ENCODE measurements at regions not wholly inside any gene's neighbourhood (a gene's known extent, or its start where the extent isn't known, plus 50 kb on each side); places are given as distances from the start of the nearest gene placed in this dataset.

DNA sequence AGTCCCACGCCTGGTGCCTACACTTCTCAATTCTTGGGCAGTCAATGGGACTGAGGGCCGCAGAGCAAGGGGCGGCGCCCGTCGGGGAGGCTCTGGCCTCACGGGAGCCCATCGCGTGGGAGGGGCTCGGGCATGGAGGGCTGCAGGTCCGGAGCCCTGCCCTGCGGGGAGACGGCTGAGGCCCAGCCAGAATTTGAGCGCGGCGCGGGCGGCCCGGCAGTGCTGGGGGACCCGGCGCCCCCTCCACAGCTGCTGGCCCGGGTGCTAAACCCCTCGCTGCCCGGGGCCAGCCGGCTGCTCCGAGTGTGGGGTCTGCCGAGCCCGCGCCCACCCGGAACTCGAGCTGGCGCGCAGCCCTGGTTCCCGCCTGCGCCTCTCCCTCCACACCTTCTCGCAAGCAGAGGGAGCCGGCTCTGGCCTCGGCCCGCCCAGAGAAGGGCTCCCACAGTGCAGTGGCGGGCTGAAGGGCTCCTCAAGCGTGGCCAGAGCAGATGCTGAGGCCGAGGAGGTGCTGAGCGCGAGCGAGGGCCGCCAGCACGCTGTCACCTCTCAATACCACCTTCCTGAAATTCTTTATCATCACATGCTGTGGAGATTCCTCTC is 58.5 kb downstream of the BAK1 start:
- TF ChIP-seq EP300 (IDR thresholded peaks at IDR 0.05) (no peak), POLR2AphosphoS5 (IDR thresholded peaks at IDR 0.05) (no peak), POLR2A (IDR thresholded peaks at IDR 0.05; ENCODE audit: low read depth) (no peak)
- TF ChIP-seq, protein P1, sequence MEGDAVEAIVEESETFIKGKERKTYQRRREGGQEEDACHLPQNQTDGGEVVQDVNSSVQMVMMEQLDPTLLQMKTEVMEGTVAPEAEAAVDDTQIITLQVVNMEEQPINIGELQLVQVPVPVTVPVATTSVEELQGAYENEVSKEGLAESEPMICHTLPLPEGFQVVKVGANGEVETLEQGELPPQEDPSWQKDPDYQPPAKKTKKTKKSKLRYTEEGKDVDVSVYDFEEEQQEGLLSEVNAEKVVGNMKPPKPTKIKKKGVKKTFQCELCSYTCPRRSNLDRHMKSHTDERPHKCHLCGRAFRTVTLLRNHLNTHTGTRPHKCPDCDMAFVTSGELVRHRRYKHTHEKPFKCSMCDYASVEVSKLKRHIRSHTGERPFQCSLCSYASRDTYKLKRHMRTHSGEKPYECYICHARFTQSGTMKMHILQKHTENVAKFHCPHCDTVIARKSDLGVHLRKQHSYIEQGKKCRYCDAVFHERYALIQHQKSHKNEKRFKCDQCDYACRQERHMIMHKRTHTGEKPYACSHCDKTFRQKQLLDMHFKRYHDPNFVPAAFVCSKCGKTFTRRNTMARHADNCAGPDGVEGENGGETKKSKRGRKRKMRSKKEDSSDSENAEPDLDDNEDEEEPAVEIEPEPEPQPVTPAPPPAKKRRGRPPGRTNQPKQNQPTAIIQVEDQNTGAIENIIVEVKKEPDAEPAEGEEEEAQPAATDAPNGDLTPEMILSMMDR (IDR thresholded peaks at IDR 0.05): no peak
- Histone ChIP-seq H3K27me3 (peaks cover 0 to 9% (median 0%) of the 10 kb centered on the region in 4 donors), H3K9me3 (no peaks in the 10 kb centered on the region), H3K36me3 (no peaks in the 10 kb centered on the region), H3K27ac (replicated peaks in 1 of 4) (no peak overlapping the region), H3K4me3 (no peak overlapping the region), H3K4me1 (no peaks in the 10 kb centered on the region)
- intact Hi-C loops (cut with DNase I): no loop called here
- DNase-seq (ENCODE audit: extremely low spot score): no peak
- 98% methylated on average over 14 of the region's 47 CpGs for WGBS

Measured in esophagus muscularis mucosa (tissue), 4 donors.